ENCODE measurements at regions not wholly inside any gene's neighbourhood (a gene's known extent, or its start where the extent isn't known, plus 50 kb on each side); places are given as distances from the start of the nearest gene placed in this dataset.

DNA sequence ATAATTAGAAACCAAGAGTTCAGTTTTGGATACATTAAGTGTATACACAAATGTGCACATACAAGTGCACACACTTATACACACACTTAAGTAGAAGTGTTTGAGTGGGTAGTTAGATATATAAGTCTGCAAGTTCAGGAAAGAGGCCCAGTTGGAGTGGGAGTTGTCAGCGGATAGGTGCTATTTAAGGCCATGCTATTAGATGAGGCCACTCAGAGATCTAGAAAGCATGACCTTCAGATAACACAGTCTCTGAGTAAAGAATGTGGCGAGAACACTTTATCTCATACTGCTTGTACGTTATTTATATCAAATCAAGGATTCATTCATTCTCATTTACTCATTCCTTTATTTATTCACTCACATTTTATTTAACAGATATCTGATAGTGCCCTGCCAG lies 206.2 kb downstream of the POSTN start:
- H3K4me1 ChIP-seq (ENCODE audit: control insufficient read depth in 1 of 2, low read depth in 2 of 2), result no peaks in the 10 kb centered on the region
- no peak for ATAC-seq (ENCODE audit: insufficient number of reproducible peaks, low FRiP score, low read depth)
- TF ChIP-seq, protein P1, sequence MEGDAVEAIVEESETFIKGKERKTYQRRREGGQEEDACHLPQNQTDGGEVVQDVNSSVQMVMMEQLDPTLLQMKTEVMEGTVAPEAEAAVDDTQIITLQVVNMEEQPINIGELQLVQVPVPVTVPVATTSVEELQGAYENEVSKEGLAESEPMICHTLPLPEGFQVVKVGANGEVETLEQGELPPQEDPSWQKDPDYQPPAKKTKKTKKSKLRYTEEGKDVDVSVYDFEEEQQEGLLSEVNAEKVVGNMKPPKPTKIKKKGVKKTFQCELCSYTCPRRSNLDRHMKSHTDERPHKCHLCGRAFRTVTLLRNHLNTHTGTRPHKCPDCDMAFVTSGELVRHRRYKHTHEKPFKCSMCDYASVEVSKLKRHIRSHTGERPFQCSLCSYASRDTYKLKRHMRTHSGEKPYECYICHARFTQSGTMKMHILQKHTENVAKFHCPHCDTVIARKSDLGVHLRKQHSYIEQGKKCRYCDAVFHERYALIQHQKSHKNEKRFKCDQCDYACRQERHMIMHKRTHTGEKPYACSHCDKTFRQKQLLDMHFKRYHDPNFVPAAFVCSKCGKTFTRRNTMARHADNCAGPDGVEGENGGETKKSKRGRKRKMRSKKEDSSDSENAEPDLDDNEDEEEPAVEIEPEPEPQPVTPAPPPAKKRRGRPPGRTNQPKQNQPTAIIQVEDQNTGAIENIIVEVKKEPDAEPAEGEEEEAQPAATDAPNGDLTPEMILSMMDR (IDR thresholded peaks at IDR 0.05), result no peak
- no peaks in the 10 kb centered on the region for H3K36me3 ChIP-seq
- no peak overlapping the region for H3K4me3 ChIP-seq
- H3K9me3 ChIP-seq, result no peaks in the 10 kb centered on the region
- DNase-seq (ENCODE audit: low spot score), result no peak
- H3K27ac ChIP-seq, result no peak overlapping the region
- no peaks in the 10 kb centered on the region for H3K27me3 ChIP-seq (replicated peaks; ENCODE audit: insufficient read depth)

DNA sequence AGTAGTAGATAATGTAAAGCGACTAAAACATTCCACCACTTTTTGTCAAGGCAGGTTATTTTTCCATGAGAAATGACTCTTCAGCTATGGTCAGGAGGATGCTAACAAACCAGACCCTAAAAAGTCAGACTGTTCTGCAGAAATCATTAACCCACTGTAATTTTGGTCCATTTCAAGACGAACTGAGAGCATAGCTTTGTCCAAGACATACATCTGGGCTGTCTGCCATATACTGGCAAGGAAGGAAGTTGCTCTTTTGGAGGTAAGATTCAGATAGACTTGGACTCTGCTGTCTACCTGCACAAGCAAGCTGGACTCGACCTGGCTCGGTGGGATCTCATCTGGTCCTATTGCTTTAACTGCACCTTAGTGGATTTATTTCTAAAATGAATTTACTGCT lies 207.8 kb downstream of the POSTN start:
- TF ChIP-seq, protein P1 (IDR thresholded peaks at IDR 0.05), result no peak
- Histone ChIP-seq H3K4me3 (no peak overlapping the region), H3K9me3 (no peaks in the 10 kb centered on the region), H3K27me3 (replicated peaks; ENCODE audit: insufficient read depth) (no peaks in the 10 kb centered on the region), H3K4me1 (ENCODE audit: control insufficient read depth in 1 of 2, low read depth in 2 of 2) (no peaks in the 10 kb centered on the region), H3K27ac (no peak overlapping the region), H3K36me3 (no peaks in the 10 kb centered on the region)
- DNase-seq (ENCODE audit: low spot score) (no peak), ATAC-seq (ENCODE audit: insufficient number of reproducible peaks, low FRiP score, low read depth) (no peak)

DNA sequence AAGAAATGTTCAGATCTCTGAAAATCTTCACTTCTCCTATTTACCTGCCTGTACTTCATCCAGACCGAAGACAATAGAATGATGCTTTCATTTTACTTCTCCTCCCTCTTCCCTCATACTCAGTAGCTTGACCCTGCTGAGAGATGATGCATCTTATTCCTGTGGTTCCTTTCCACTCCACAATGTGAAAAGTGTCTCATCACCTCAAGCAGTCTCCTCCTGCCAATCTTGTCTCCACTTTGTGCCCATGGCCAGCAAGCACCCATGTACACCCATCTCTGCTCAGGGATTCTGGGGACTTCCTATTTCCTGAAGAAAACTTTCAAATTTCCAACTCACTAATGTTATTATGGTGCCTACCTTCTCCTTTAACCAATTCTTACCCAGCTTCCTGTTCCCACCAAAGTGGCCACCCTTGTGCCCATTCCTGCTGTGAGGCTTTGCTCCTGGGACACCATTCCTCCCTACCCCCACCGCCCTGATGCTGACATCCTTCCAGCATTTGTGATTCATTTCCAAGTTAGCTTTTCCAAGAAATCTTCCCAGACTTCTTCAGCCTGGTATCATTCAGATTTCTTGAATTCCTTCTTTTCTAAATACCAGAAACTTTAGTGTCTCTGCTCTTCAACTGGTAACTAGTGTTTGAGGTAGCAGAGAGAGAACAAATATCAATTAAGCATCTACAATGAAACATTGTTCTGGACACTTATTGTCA lies 212.5 kb downstream of the POSTN start:
- no peak overlapping the region for H3K4me3 ChIP-seq
- peaks cover 0 to 8% of the 10 kb centered on the region in 2 donors for H3K4me1 ChIP-seq (ENCODE audit: control insufficient read depth in 1 of 2, low read depth in 2 of 2)
- H3K27ac ChIP-seq, result no peak overlapping the region
- no peak for DNase-seq (ENCODE audit: low spot score)
- no peak for ATAC-seq (ENCODE audit: insufficient number of reproducible peaks, low FRiP score, low read depth)
- TF ChIP-seq, protein P1 (IDR thresholded peaks at IDR 0.05), result no peak
- no peaks in the 10 kb centered on the region for H3K9me3 ChIP-seq
- H3K27me3 ChIP-seq (replicated peaks; ENCODE audit: insufficient read depth), result no peaks in the 10 kb centered on the region
- H3K36me3 ChIP-seq, result no peaks in the 10 kb centered on the region

DNA sequence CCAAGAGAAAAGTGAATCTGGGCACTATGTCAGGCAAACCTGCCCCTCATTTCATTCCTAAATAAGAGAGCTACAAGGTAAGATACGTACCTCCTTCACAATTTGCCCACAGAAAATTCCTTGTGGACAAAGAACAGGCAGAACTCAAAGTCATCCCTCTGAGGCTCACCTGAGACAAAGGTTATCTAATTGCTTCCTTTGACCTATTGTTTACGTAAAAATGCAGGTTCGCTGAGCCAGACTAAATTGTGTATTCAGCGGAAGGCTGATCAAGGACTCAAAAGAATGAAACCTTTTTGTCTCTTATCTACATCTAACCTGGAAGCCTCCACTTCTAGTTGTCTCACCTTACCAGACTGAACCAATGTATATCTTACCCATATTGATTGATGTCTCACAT lies 213.3 kb downstream of the POSTN start:
- TF ChIP-seq, protein P1 (IDR thresholded peaks at IDR 0.05), result no peak
- ATAC-seq (ENCODE audit: insufficient number of reproducible peaks, low FRiP score, low read depth) (no peak), DNase-seq (ENCODE audit: low spot score) (no peak)
- H3K27ac ChIP-seq, result no peak overlapping the region
- no peak overlapping the region for H3K4me3 ChIP-seq
- peaks cover 0 to 8% of the 10 kb centered on the region in 2 donors for H3K4me1 ChIP-seq (ENCODE audit: control insufficient read depth in 1 of 2, low read depth in 2 of 2)
- no peaks in the 10 kb centered on the region for H3K36me3 ChIP-seq
- no peaks in the 10 kb centered on the region for H3K27me3 ChIP-seq (replicated peaks; ENCODE audit: insufficient read depth)
- H3K9me3 ChIP-seq, result no peaks in the 10 kb centered on the region

DNA sequence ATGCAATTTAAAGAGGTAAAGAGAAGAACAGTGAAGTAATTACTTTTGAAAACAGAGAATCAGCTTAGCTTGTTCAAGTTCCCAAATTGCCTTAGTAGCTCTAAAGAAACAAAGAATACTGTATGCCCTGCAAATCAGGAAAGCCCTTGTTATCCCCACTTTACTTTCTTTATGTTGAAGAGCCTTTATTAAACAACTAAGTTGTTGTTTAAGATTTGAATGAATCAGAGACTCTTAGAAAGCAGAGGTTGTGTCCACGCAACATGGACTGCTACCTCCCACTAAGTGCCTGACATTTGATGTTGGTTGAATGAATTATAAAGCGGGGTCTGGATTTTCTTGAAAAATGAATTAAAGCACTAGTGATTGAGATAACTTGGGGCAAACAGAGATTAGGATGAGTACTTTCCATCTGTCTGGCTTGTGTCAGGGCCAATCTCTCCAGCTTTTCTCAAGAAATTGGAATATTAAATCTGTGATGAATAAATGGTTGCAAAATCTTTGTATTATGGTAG lies 214.7 kb downstream of the POSTN start:
- Histone ChIP-seq H3K36me3 (no peaks in the 10 kb centered on the region), H3K27me3 (replicated peaks; ENCODE audit: insufficient read depth) (no peaks in the 10 kb centered on the region), H3K27ac (no peak overlapping the region), H3K9me3 (no peaks in the 10 kb centered on the region), H3K4me3 (no peak overlapping the region), H3K4me1 (ENCODE audit: control insufficient read depth in 1 of 2, low read depth in 2 of 2) (peaks cover 0 to 8% of the 10 kb centered on the region in 2 donors)
- TF ChIP-seq, protein P1 (IDR thresholded peaks at IDR 0.05), result no peak
- no peak for ATAC-seq (ENCODE audit: insufficient number of reproducible peaks, low FRiP score, low read depth)
- DNase-seq (ENCODE audit: low spot score), result no peak

Data from thoracic aorta (tissue), 2 donors.